H9 (cell line): ENCODE measurements at regions not wholly inside any gene's neighbourhood (a gene's known extent, or its start where the extent isn't known, plus 50 kb on each side); places are given as distances from the start of the nearest gene placed in this dataset.

ENCODE experiments used
- DNase-seq: peaks from one replicate; pipeline ENCODE4 v3.0.0-alpha.2; 2017
- H2AFZ ChIP-seq: one replicate; pipeline ENCODE4 v1.6.1; 2013; ENCODE audit warnings: mild to moderate bottlenecking, low read length, control low read depth, moderate library complexity
- H2AK5ac ChIP-seq: 2 replicates; pipeline ENCODE4 v1.6.1; 2013; ENCODE audit warnings: low read length, control low read depth, mixed read lengths; ENCODE audit not compliant: insufficient read length
- H2BK120ac ChIP-seq: one replicate; pipeline ENCODE4 v1.6.1; 2013; ENCODE audit warnings: low read depth, mild to moderate bottlenecking, low read length, control low read depth, inconsistent platforms; ENCODE audit not compliant: poor library complexity, severe bottlenecking
- H2BK12ac ChIP-seq: 2 replicates; pipeline ENCODE4 v1.6.1; 2013; ENCODE audit warnings: low read length, control low read depth, mixed read lengths, low read depth; ENCODE audit not compliant: insufficient read length
- H2BK15ac ChIP-seq: 2 replicates; pipeline ENCODE4 v1.6.1; 2013; ENCODE audit warnings: low read depth, low read length, control low read depth
- H2BK20ac ChIP-seq: one replicate; pipeline ENCODE4 v1.6.1; 2013; ENCODE audit warnings: low read depth, mild to moderate bottlenecking, low read length, control low read depth, inconsistent platforms; ENCODE audit not compliant: poor library complexity, severe bottlenecking
- H2BK5ac ChIP-seq: 2 replicates; pipeline ENCODE4 v1.6.1; 2013; ENCODE audit warnings: low read length, control low read depth, mixed read lengths; ENCODE audit not compliant: insufficient read length
- H3K14ac ChIP-seq: 2 replicates; pipeline ENCODE4 v1.6.1; 2013; ENCODE audit warnings: low read length, control low read depth; ENCODE audit not compliant: insufficient read depth
- H3K18ac ChIP-seq: 2 replicates; pipeline ENCODE4 v1.6.1; 2013; ENCODE audit warnings: low read depth, mild to moderate bottlenecking, mixed read lengths, low read length, control low read depth; ENCODE audit not compliant: insufficient read length
- H3K23ac ChIP-seq: 2 replicates; pipeline ENCODE4 v1.6.1; 2013; ENCODE audit warnings: low read length, control low read depth, mixed read lengths, low read depth; ENCODE audit not compliant: insufficient read length
- H3K23me2 ChIP-seq: 2 replicates; pipeline ENCODE4 v1.6.1; 2013; ENCODE audit warnings: low read depth, mild to moderate bottlenecking, mixed read lengths, low read length, control low read depth; ENCODE audit not compliant: insufficient read length, poor library complexity, severe bottlenecking
- H3K27ac ChIP-seq: 2 replicates; pipeline ENCODE4 v1.5.1; 2013; ENCODE audit warnings: low read length, control low read depth, mixed read lengths, low read depth; ENCODE audit not compliant: insufficient read length
- H3K27me3 ChIP-seq: 2 replicates; pipeline ENCODE4 v1.6.1; 2013; ENCODE audit warnings: low read length, control low read depth, inconsistent platforms; ENCODE audit not compliant: insufficient read depth
- H3K4ac ChIP-seq: 2 replicates; pipeline ENCODE4 v1.6.1; 2013; ENCODE audit warnings: low read depth, mild to moderate bottlenecking, control low read depth, inconsistent platforms, low read length, moderate library complexity
- H3K4me1 ChIP-seq: 2 replicates; pipeline ENCODE4 v1.6.1; 2013; ENCODE audit warnings: low read length, control low read depth, inconsistent platforms; ENCODE audit not compliant: insufficient read depth
- H3K4me2 ChIP-seq: 2 replicates; pipeline ENCODE4 v1.6.1; 2013; ENCODE audit warnings: low read length, control low read depth, mixed read lengths; ENCODE audit not compliant: insufficient read length, insufficient read depth
- H3K56ac ChIP-seq: 2 replicates; pipeline ENCODE4 v1.6.1; 2013; ENCODE audit warnings: low read depth, mild to moderate bottlenecking, mixed read lengths, low read length, control low read depth; ENCODE audit not compliant: insufficient read length
- H3K79me1 ChIP-seq: 2 replicates; pipeline ENCODE4 v1.6.1; 2013; ENCODE audit warnings: low read depth, mild to moderate bottlenecking, moderate library complexity, low read length, control low read depth, inconsistent platforms; ENCODE audit not compliant: insufficient read depth, poor library complexity, severe bottlenecking
- H3K79me2 ChIP-seq: 2 replicates; pipeline ENCODE4 v1.6.1; 2013; ENCODE audit warnings: low read length, control low read depth, inconsistent platforms; ENCODE audit not compliant: insufficient read depth
- H3K9ac ChIP-seq: 2 replicates; pipeline ENCODE4 v1.6.1; 2013; ENCODE audit warnings: low read length, control low read depth, mixed read lengths; ENCODE audit not compliant: insufficient read length; ENCODE audit errors: extremely low read depth
- H3K9me3 ChIP-seq: one replicate; pipeline ENCODE4 v1.6.1; 2013; ENCODE audit warnings: low read depth, low read length, inconsistent platforms; ENCODE audit not compliant: control insufficient read depth
- H3T11ph ChIP-seq: one replicate; pipeline ENCODE4 v1.6.1; 2013; ENCODE audit warnings: mild to moderate bottlenecking, low read length, control low read depth, inconsistent platforms
- H4K20me1 ChIP-seq: one replicate; pipeline ENCODE4 v1.6.1; 2013; ENCODE audit not compliant: control insufficient read depth, insufficient read length, insufficient read depth
- H4K5ac ChIP-seq: 2 replicates; pipeline ENCODE4 v1.6.1; 2013; ENCODE audit warnings: low read depth, mild to moderate bottlenecking, mixed read lengths, low read length, control low read depth; ENCODE audit not compliant: insufficient read length
- H4K8ac ChIP-seq: replicated peaks from 2 replicates; pipeline ENCODE4 v1.6.1; 2013; ENCODE audit warnings: low read length, control low read depth, mixed read lengths, low read depth; ENCODE audit not compliant: insufficient read length
- H4K91ac ChIP-seq: 2 replicates; pipeline ENCODE4 v1.6.1; 2013; ENCODE audit warnings: low read depth, mild to moderate bottlenecking, moderate library complexity, mixed read lengths, low read length, control low read depth; ENCODE audit not compliant: insufficient read length
- H3K27ac Mint-ChIP-seq, 3 experiments: 2 replicates in 2 of 3; 3 replicates in 1 of 3; pipeline ENCODE4 v1.8.0; 2020 to 2021; ENCODE audit warnings: mixed read lengths in 3 of 3, mild to moderate bottlenecking in 1 of 3, moderate library complexity in 1 of 3
- H3K27me3 Mint-ChIP-seq: 2 replicates; pipeline ENCODE4 v1.8.0; 2021; ENCODE audit warnings: low read depth, mild to moderate bottlenecking, moderate library complexity, mixed read lengths
- H3K36me3 Mint-ChIP-seq, 3 experiments: 2 replicates in 2 of 3; 3 replicates in 1 of 3; pipeline ENCODE4 v1.8.0; 2020 to 2021; ENCODE audit warnings: low read depth in 3 of 3, mixed read lengths in 3 of 3; ENCODE audit not compliant: insufficient read depth in 1 of 3
- H3K4me1 Mint-ChIP-seq, 2 experiments: 2 replicates each; pipeline ENCODE4 v1.8.0; 2020; ENCODE audit warnings: mixed read lengths in 2 of 2
- H3K4me3 Mint-ChIP-seq, 2 experiments: 2 replicates in 1 of 2; 3 replicates in 1 of 2; pipeline ENCODE4 v1.8.0; 2020 to 2021; ENCODE audit warnings: mild to moderate bottlenecking in 2 of 2, mixed read lengths in 2 of 2, moderate library complexity in 1 of 2
- H3K9me3 Mint-ChIP-seq, 2 experiments: 2 replicates in 1 of 2; 3 replicates in 1 of 2; pipeline ENCODE4 v1.8.0; 2020; ENCODE audit warnings: mild to moderate bottlenecking in 2 of 2, mixed read lengths in 2 of 2, moderate library complexity in 1 of 2
- WGBS: extraction: QIAGEN DNeasy Blood & Tissue Kit; methylation state at CpG from one replicate; pipeline ENCODE4 v1.1.7; 2013; ENCODE audit warnings: missing lambda C conversion rate, low lambda C conversion rate, mixed read lengths; ENCODE audit not compliant: insufficient read length; ENCODE audit errors: extremely low coverage; 5-methylcytosine and 5-hydroxymethylcytosine counted together
- TF ChIP-seq, protein P1 (sequence below): fragments of 200-600 bp; sonication (generic); conservative IDR thresholded peaks from 3 replicates; pipeline ENCODE4 v1.8.0; 2021; ENCODE audit warnings: antibody characterized with exemption, mild to moderate bottlenecking

GRCh38 chr16:17026600-17027242 is 444.0 kb downstream of the XYLT1 start:
- Histone ChIP-seq H3K4me2 (no peak overlapping the region), H2BK20ac (no peak overlapping the region), H3K18ac (no peak overlapping the region), H3K4me1 (no peaks in the 10 kb centered on the region), H3K14ac (no peak overlapping the region), H4K91ac (no peak overlapping the region), H3K9ac (no peak overlapping the region), H3K9me3 (no peaks in the 10 kb centered on the region), H3K27ac (no peak overlapping the region), H4K5ac (no peak overlapping the region), H3K56ac (no peak overlapping the region), H2BK120ac (no peak overlapping the region), H2BK12ac (no peak overlapping the region), H2BK5ac (no peak overlapping the region), H4K20me1 (no peaks in the 10 kb centered on the region), H2AK5ac (no peak overlapping the region), H3K79me2 (no peaks in the 10 kb centered on the region), H3K27me3 (no peaks in the 10 kb centered on the region), H3K23me2 (no peaks in the 10 kb centered on the region), H3K79me1 (no peaks in the 10 kb centered on the region), H3K4ac (no peak overlapping the region), H2BK15ac (no peak overlapping the region), H3T11ph (no peak overlapping the region), H2AFZ (no peak overlapping the region), H4K8ac (no peak overlapping the region), H3K23ac (no peak overlapping the region)
- TF ChIP-seq, protein P1, sequence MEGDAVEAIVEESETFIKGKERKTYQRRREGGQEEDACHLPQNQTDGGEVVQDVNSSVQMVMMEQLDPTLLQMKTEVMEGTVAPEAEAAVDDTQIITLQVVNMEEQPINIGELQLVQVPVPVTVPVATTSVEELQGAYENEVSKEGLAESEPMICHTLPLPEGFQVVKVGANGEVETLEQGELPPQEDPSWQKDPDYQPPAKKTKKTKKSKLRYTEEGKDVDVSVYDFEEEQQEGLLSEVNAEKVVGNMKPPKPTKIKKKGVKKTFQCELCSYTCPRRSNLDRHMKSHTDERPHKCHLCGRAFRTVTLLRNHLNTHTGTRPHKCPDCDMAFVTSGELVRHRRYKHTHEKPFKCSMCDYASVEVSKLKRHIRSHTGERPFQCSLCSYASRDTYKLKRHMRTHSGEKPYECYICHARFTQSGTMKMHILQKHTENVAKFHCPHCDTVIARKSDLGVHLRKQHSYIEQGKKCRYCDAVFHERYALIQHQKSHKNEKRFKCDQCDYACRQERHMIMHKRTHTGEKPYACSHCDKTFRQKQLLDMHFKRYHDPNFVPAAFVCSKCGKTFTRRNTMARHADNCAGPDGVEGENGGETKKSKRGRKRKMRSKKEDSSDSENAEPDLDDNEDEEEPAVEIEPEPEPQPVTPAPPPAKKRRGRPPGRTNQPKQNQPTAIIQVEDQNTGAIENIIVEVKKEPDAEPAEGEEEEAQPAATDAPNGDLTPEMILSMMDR = no peak
- no CpG with 5 or more reads among the region's 2 CpGs for WGBS
- H3K27ac Mint-ChIP-seq = no peak overlapping the region
- no peak overlapping the region for H3K4me3 Mint-ChIP-seq
- no peaks in the 10 kb centered on the region for H3K27me3 Mint-ChIP-seq
- no peak for DNase-seq
- H3K36me3 Mint-ChIP-seq = peaks cover 0 to 6% (median 0%) of the 10 kb centered on the region in 3 experiments; a peak in 3 of 7 replicates
- peaks cover 7 to 9% of the 10 kb centered on the region in 2 experiments; a peak in 4 of 5 replicates for H3K9me3 Mint-ChIP-seq
- H3K4me1 Mint-ChIP-seq = peaks cover 7 to 13% of the 10 kb centered on the region in 2 experiments; a peak in 3 of 4 replicates
